ENCODE measurements at regions not wholly inside any gene's neighbourhood (a gene's known extent, or its start where the extent isn't known, plus 50 kb on each side); places are given as distances from the start of the nearest gene placed in this dataset.

GRCh38 chr17:71423871-71424546, 696.8 kb upstream of the SOX9 start:
- Histone ChIP-seq H3K4me3 (ENCODE audit: low read depth, low read length) (no peak overlapping the region), H3K36me3 (ENCODE audit: control insufficient read depth, insufficient read depth, low read length) (no peaks in the 10 kb centered on the region), H3K27me3 (ENCODE audit: control insufficient read depth, insufficient read depth, low read length) (no peaks in the 10 kb centered on the region)
- no peak for TF ChIP-seq CTCF (IDR thresholded peaks at IDR 0.05; ENCODE audit: insufficient read depth, low read length, poor library complexity, severe bottlenecking)
- peak; percentile 87 for DNase-seq (ENCODE audit: low read depth)

GRCh38 chr17:71427801-71428200, 693.0 kb upstream of the SOX9 start:
- no peak for TF ChIP-seq CTCF (IDR thresholded peaks at IDR 0.05; ENCODE audit: insufficient read depth, low read length, poor library complexity, severe bottlenecking)
- Histone ChIP-seq H3K36me3 (ENCODE audit: control insufficient read depth, insufficient read depth, low read length) (no peaks in the 10 kb centered on the region), H3K4me3 (ENCODE audit: low read depth, low read length) (no peak overlapping the region), H3K27me3 (ENCODE audit: control insufficient read depth, insufficient read depth, low read length) (no peaks in the 10 kb centered on the region)
- no peak for DNase-seq (ENCODE audit: low read depth)

DNA sequence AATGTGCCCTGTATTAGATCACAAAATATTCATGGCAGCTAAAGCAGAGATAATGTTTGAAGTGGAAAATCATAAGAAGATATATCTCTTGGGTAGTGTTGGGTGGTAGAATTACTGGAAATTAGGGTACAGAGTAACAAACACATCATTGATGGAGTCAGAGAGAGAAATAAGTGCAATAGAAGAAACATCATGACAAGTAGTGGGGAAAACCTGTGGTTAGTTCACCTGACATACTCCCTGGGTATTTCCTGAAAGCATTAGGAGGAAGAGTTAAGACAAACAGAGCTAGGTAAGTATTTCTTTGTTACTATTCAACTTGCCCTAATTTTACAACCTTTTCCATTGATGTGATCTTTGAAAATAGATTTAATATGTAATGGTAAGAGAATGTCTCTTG, 691.9 kb upstream of the SOX9 start:
- no peak for TF ChIP-seq CTCF (IDR thresholded peaks at IDR 0.05; ENCODE audit: insufficient read depth, low read length, poor library complexity, severe bottlenecking)
- H3K27me3 ChIP-seq (ENCODE audit: control insufficient read depth, insufficient read depth, low read length): no peaks in the 10 kb centered on the region
- no peak for DNase-seq (ENCODE audit: low read depth)
- no peaks in the 10 kb centered on the region for H3K36me3 ChIP-seq (ENCODE audit: control insufficient read depth, insufficient read depth, low read length)
- no peak overlapping the region for H3K4me3 ChIP-seq (ENCODE audit: low read depth, low read length)

DNA sequence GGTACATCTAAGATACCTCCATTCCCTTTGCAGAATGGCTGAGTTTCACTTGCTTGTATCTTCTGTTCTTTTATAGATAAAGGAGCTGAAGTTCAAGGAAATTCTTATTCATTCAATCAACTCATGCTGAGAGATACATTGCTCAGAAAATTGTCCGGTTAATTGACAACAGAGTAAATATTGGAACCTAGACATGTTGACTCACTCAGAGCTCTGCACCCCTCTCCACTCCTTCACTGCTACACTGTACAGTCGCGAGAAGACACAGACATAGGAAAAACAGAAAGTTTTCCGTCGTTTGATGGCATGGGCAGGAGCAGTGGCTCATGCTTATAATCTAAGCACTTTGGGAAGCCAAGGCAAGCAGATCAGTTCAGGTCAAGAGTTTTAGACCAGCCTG, 690.5 kb upstream of the SOX9 start:
- no peaks in the 10 kb centered on the region for H3K36me3 ChIP-seq (ENCODE audit: control insufficient read depth, insufficient read depth, low read length)
- no peaks in the 10 kb centered on the region for H3K27me3 ChIP-seq (ENCODE audit: control insufficient read depth, insufficient read depth, low read length)
- TF ChIP-seq CTCF (IDR thresholded peaks at IDR 0.05; ENCODE audit: insufficient read depth, low read length, poor library complexity, severe bottlenecking): no peak
- no peak overlapping the region for H3K4me3 ChIP-seq (ENCODE audit: low read depth, low read length)
- no peak for DNase-seq (ENCODE audit: low read depth)

GRCh38 chr17:71431146-71431545, 689.7 kb upstream of the SOX9 start:
- Histone ChIP-seq H3K4me3 (ENCODE audit: low read depth, low read length) (no peak overlapping the region), H3K27me3 (ENCODE audit: control insufficient read depth, insufficient read depth, low read length) (no peaks in the 10 kb centered on the region), H3K36me3 (ENCODE audit: control insufficient read depth, insufficient read depth, low read length) (no peaks in the 10 kb centered on the region)
- TF ChIP-seq CTCF (IDR thresholded peaks at IDR 0.05; ENCODE audit: insufficient read depth, low read length, poor library complexity, severe bottlenecking): no peak
- DNase-seq (ENCODE audit: low read depth): no peak
